C1 segment of cervical spinal cord (tissue), 14 donors: ENCODE measurements at regions not wholly inside any gene's neighbourhood (a gene's known extent, or its start where the extent isn't known, plus 50 kb on each side); places are given as distances from the start of the nearest gene placed in this dataset.

Experiments
- DNase-seq, 14 donors: peaks; one replicate each; lab custom pipeline; 2025; lab: John Stamatoyannopoulos, UW

DNA sequence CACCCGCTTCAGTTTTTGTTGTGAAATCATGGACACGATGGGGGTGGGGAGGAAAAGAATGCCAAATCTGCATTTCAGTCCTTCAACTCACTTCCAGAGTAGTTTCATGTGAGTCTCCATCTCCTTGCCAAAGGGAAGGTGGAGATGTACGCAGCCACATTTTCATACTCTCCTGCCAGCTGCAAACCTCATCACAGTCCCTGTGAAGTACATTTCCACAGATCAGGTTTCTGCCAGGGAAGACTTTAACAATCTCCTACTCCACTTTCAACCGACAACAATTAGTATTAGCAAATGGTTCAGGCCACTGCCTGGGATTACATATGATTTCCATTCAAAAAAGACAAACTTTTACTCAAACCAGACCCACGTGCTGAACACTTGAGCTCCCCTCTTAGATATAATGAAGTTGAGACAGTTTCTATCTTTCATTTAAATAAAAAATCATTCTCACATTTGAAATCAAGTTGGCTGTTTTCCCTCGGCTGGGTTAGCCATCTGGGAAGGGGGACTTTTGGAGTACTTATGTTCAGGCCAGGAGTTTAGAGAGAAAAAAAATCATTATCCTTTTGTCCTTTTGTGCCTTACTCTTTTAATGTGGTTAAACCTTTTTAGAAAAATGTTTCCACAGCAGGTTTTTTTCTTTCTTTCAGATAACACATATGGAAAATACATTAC lies 51.0 kb upstream of the CEP162 start:
- no peak for DNase-seq
